ENCODE measurements at regions not wholly inside any gene's neighbourhood (a gene's known extent, or its start where the extent isn't known, plus 50 kb on each side); places are given as distances from the start of the nearest gene placed in this dataset.

- DNase-seq (ENCODE audit: low spot score) = no peak
Observed at GRCh38 chr6:133631421-133631820, 257.5 kb upstream of the TCF21 start.

DNA sequence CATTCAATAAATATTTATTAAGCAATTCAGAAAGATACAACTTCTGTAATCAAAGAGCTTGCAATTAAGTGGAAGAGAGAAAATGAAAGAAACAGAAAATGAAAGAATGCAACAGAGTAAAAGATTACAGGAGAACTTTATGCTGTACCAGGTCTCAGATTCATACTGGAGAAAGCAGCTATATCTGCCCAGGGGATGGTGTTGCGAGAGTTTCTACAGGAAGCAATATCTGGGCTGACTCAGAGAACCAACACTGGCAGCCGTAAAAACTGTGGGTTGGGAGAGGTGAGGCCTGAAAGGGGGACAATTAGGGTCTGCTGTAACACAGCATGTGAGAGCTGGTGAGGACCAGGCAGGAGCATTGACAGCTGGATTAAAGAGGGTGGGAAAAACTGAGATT lies 256.7 kb upstream of the TCF21 start:
- no peak for DNase-seq (ENCODE audit: low spot score)

DNA sequence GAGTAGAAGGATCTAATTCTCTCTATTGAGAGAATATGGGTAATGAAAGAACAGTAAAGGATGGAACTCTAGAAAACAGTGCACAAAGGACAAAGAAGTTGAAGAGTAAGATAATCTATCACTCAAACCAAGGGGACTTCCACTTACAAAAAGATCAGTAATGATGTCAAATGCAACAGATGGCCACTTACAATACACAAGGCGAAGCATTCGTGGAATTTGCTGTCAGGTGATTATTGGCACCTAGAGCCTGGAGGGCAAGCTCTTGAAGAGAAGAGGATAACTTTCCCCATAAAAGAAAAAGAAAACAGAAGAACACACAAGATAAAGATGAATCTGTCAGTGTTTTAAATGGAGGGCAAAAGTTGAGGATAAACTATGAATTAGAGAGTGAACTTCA lies 256.0 kb upstream of the TCF21 start:
- no peak for DNase-seq (ENCODE audit: low spot score)

DNA sequence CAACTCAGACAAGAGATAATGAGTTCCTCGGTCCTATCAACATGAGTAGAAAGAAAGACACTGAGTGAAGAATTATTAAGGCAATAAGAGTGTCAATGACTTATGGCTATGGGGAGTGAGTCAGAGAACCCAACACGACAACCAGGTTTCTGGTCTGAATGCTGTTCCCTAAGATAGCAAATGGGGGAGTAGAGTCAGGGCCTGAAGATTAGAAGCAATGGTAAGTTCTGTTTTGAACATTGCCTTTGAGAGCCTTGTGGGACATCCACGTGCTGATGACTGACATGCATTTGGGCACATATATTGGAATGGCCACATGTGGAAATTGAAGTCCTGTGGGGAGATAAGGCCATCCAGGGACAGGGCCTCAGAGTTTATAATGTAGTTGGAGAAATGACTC lies 254.4 kb upstream of the TCF21 start:
- DNase-seq (ENCODE audit: low spot score) = no peak

DNA sequence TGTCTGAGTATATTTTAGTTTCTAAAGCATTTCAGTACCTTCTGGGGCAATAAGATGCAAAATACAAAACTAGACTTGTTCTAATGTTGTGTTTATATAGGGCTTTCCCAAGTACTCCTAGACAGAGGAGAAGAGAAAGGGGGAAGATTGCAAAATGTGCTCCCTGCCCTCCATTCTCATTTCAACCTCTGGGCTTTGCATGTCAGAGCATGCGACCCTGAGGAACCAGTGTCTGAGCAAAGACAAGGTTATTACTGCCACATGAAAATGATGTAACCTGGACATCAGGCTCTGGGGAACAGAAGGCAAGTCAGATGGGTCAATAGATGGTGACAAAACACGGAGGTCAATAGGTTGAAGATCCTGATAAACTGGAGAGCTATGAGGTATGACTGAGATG lies 253.5 kb upstream of the TCF21 start:
- no peak for DNase-seq (ENCODE audit: low spot score)

DNA sequence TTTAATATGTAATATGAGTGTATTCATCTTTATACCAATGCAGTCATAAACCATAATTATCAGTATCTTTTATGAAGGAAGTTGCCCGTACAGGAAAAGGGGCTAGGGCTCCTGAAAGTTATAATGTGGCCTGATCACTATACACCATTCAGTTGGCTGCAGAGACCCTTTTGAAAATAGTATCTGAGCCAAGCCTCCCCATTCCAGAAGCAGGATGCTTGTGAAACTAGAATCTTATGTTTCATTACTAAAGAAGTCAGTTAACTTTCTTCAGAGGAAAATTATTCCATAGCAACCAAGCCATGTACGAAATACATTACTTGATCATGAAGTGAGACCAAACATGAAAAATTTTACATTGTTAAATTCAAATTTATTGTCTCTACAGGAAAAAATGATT lies 251.5 kb upstream of the TCF21 start:
- no peak for DNase-seq (ENCODE audit: low spot score)

- DNase-seq (ENCODE audit: low spot score) = no peak
Observed at GRCh38 chr6:133637874-133638273, 251.0 kb upstream of the TCF21 start.

GRCh38 chr6:133641104-133641503 lies 247.8 kb upstream of the TCF21 start:
- no peak for DNase-seq (ENCODE audit: low spot score)

DNA sequence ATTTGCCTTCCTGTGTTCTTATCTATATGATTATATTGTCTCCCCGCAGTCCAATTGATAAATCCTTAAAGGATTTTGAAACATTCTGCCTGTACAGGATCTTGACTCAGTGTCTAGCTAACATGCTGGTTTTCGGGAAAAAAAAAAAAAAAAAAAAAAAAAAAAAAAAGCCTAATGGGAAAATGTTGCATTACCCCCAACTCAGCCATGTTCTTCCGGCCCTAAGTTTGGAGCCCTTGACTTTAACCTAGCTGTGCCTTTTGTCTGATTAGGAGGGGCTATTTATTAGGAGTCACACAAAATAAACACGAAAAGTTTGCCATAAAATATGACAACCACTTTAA lies 244.4 kb upstream of the TCF21 start:
- DNase-seq (ENCODE audit: low spot score) = no peak

- no peak for DNase-seq (ENCODE audit: low spot score)
Observed at GRCh38 chr6:133644892-133645619, 243.9 kb upstream of the TCF21 start.

GRCh38 chr6:133645966-133646740 lies 242.8 kb upstream of the TCF21 start:
- no peak for DNase-seq (ENCODE audit: low spot score)

- no peak for DNase-seq (ENCODE audit: low spot score)
Observed at GRCh38 chr6:133648581-133648980, 240.3 kb upstream of the TCF21 start.

- DNase-seq (ENCODE audit: low spot score) = no peak
Observed at GRCh38 chr6:133671376-133671775, 217.5 kb upstream of the TCF21 start.

GRCh38 chr6:133673056-133673455 lies 215.9 kb upstream of the TCF21 start:
- DNase-seq (ENCODE audit: low spot score) = no peak

GRCh38 chr6:133674661-133675060 lies 214.3 kb upstream of the TCF21 start:
- no peak for DNase-seq (ENCODE audit: low spot score)

DNA sequence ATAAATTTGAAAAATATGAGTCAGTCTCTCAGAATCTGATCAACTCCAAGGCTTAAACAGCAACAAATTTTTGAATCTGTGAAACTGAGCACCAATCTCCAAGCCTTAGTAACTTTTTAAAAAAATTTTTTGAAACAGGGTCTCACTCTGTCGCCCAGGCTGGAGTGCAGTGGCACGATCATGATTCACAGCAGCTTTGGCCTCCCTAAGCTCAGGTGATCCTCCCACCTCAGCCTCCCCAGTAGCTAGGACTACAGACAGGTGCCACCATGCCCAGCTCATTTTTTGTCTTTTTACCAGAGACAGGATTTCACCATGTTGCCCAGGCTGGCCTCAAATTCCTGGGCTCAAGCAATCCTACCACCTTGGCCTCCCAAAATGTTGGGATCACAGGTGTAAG lies 207.9 kb upstream of the TCF21 start:
- no peak for DNase-seq (ENCODE audit: low spot score)

DNA sequence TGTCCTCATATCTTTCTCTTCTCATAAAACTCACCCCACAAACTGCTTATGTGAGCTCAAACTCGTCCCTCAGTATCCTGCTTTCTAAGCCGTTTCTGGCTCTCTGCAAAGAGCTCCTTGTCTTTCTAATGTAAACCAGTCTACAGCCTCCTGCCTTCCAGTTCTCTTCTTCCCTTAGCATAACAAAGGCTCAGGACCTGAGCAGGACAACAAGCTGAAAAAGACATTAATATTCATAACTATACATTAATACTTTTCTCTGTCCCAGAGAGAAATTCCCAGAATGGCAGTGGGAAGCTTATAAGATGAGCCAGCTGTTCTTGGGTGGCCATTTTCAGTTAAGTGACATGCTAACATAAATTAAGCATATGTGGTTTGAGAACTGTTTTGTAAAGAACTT lies 207.0 kb upstream of the TCF21 start:
- no peak for DNase-seq (ENCODE audit: low spot score)

DNA sequence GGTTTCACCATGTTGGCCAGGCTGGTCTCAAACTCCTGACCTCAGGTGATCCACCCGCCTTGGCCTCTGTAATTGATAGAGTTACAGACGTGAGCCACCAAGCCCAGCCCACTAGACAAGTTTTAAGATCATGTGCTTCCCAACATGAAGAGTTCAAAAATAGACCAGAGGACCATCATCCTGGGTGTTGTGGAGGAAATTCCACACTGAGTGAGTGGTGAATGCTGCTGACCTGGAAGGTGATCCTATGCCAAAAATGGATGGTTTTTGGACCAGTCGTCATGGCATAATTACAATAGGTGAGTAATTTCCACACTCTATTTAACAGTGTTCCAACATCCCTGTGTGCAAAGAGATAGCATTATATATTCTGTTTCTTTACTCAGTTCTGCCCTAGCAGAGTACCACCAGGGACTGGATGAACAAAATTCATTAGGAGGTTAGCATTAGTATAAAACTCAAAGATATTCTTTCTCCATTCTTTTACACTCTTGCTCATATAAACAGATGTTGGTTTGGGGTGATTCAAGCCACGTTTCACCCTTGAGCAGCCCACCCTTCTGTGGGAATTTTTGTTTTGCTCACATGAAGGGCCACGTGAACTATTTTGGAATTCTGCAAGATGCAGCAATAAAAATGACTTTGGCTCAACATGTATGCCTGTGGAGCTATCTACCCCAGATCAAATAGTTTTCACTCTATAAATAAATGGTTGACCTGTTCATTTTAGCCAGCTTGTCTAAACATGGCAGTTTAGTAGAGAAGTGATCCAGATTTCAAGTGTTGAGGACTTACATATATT lies 206.2 kb upstream of the TCF21 start:
- no peak for DNase-seq (ENCODE audit: low spot score)

DNA sequence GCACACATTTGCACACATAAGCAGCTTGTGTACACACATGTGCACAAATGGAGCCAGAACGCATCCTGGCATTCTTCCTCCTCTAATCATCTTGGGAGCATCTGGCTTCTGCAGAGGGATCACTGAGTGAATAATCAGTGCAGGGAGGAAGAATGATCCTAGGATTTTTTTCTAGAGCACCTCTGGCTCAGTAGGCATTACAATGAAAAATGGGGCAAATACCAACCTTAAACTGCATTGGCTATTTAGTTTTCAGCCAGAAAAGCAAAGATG lies 205.7 kb upstream of the TCF21 start:
- DNase-seq (ENCODE audit: low spot score) = no peak

GRCh38 chr6:133683606-133684005 lies 205.3 kb upstream of the TCF21 start:
- DNase-seq (ENCODE audit: low spot score) = no peak

- no peak for DNase-seq (ENCODE audit: low spot score)
Observed at GRCh38 chr6:133688705-133689492, 200.0 kb upstream of the TCF21 start.

DNA sequence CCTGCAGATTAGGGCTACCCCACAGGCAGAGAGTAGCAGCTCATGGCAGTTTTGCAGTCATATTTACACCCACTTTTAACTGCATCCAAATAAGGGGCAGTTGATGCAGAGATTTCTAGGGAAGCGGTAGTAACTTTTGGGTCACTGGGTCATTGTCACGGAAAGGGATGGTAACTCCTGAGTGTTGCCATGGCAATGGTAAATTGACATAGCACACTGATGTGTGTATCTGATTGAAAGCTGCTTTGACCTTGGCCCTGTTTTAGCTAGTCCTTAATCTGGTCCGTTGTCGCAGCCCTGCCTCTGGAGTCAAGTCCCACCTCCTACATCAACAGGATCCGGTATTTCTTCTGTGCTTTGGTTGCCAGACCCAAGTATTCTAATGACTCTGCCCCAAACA lies 199.1 kb upstream of the TCF21 start:
- DNase-seq (ENCODE audit: low spot score) = no peak

- no peak for DNase-seq (ENCODE audit: low spot score)
Observed at GRCh38 chr6:133693565-133693964, 195.3 kb upstream of the TCF21 start.

Data from putamen (tissue), 1 donor.